ENCODE measurements at regions not wholly inside any gene's neighbourhood (a gene's known extent, or its start where the extent isn't known, plus 50 kb on each side); places are given as distances from the start of the nearest gene placed in this dataset.

- TF ChIP-seq CTCF (IDR thresholded peaks at IDR 0.05; ENCODE audit: insufficient read depth, low read length): no peak
- no peak for DNase-seq (ENCODE audit: low read depth)
- no peak overlapping the region for H3K4me3 ChIP-seq (ENCODE audit: low read depth, low read length)
These were observed 125.0 kb upstream of the MEF2A start for GRCh38 chr15:99440551-99441443.

- TF ChIP-seq CTCF (IDR thresholded peaks at IDR 0.05; ENCODE audit: insufficient read depth, low read length): no peak
- no peak overlapping the region for H3K4me3 ChIP-seq (ENCODE audit: low read depth, low read length)
- no peak for DNase-seq (ENCODE audit: low read depth)
These were observed 124.4 kb upstream of the MEF2A start for GRCh38 chr15:99441444-99441800.

GRCh38 chr15:99441871-99442251, 123.9 kb upstream of the MEF2A start:
- no peak overlapping the region for H3K4me3 ChIP-seq (ENCODE audit: low read depth, low read length)
- TF ChIP-seq CTCF (IDR thresholded peaks at IDR 0.05; ENCODE audit: insufficient read depth, low read length): no peak
- DNase-seq (ENCODE audit: low read depth): no peak

- DNase-seq (ENCODE audit: low read depth): peak; percentile 97
- no peak overlapping the region for H3K4me3 ChIP-seq (ENCODE audit: low read depth, low read length)
- no peak for TF ChIP-seq CTCF (IDR thresholded peaks at IDR 0.05; ENCODE audit: insufficient read depth, low read length)
These were observed 123.4 kb upstream of the MEF2A start for GRCh38 chr15:99442252-99442897.

- H3K4me3 ChIP-seq (ENCODE audit: low read depth, low read length): no peak overlapping the region
- no peak for DNase-seq (ENCODE audit: low read depth)
- TF ChIP-seq CTCF (IDR thresholded peaks at IDR 0.05; ENCODE audit: insufficient read depth, low read length): no peak
These were observed 122.6 kb upstream of the MEF2A start for GRCh38 chr15:99443056-99443756.

- TF ChIP-seq CTCF (IDR thresholded peaks at IDR 0.05; ENCODE audit: insufficient read depth, low read length): no peak
- peak; percentile 36 for DNase-seq (ENCODE audit: low read depth)
- H3K4me3 ChIP-seq (ENCODE audit: low read depth, low read length): no peak overlapping the region
These were observed 121.9 kb upstream of the MEF2A start for GRCh38 chr15:99443768-99444446.

Measured in fibroblast of the aortic adventitia (primary cell).